CD4-positive, alpha-beta T cell treated with Interleukin-1 beta for 1 hour (primary cell): ENCODE measurements at regions not wholly inside any gene's neighbourhood (a gene's known extent, or its start where the extent isn't known, plus 50 kb on each side); places are given as distances from the start of the nearest gene placed in this dataset.

ENCODE experiments used
- DNase-seq, 2 donors: peaks; one replicate each; pipeline ENCODE4 v3.0.0-alpha.2; 2020 to 2022

DNA sequence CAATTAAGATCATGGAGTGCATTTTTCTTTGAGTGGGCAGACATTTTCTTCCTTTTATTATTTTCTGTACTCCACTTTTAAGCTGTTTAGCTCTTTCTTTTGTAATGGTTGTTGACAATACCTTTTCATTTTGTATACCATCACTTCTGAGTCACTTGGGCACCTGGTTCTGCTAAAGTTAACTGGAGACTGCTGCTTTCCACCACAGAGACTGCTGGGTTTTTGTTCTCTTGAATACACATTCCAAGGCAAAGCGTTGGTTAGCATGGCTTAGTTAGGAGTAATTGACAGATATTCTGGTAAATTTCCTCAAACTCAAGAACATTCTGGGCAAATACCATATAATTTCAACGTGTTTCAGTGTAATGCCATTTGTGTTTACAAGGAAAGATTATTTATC is 541.9 kb upstream of the CELF2 start:
- DNase-seq, result no peak

DNA sequence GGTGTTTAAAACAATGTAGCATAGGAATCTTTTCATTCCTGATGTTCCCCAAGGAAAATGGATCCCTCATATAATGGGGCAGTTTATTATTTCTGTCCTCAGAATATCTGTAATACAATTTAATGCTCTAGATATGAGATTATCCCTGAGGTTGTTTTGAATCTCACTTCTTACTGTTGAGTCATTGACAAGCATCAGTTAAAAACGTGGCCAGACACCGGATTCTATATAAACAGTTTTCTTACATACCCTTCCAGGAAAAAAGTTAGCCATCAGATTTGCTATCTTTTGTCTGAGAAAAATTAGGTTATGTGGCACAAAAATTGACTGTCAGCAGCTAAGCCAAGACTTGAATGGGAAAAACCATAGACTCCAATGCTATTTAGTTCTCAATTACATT is 539.8 kb upstream of the CELF2 start:
- no peak for DNase-seq

DNA sequence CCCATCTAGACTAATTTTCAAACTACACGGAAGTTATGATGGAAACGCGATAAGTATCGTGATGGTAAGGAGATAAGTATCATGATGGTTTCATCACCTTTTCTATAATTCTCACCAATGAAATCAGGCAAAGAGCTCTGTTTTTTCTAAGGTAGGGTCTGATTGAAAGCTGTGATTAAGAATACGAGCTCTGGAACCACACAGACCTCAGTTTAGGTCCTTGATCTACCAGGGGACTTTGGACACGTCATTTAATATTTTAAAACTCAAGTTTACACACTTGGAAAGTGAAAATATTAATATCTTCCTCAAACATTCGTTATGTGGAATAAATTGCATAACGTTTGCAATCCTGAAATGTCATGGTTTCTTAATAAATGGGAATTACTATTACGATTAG is 538.2 kb upstream of the CELF2 start:
- no peak for DNase-seq

DNA sequence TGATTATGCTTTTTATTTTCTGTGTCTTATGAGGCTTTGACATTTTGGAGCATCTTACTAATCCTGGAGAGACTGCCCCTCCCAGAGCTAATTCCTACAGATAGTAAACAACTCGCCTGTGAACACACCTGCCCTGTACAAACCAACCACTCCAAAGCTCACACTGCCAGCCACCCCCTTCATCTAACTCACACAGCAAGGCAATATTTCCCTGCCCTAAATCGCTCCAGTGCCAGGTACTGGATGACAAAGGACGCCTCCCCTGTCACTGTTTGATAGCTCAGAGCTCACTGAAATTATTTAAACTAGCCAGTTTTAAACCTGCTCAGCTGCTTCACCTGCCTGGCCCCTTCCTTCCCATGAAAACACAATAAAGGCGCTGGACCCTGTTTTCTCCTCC is 535.1 kb upstream of the CELF2 start:
- DNase-seq, result no peak

DNA sequence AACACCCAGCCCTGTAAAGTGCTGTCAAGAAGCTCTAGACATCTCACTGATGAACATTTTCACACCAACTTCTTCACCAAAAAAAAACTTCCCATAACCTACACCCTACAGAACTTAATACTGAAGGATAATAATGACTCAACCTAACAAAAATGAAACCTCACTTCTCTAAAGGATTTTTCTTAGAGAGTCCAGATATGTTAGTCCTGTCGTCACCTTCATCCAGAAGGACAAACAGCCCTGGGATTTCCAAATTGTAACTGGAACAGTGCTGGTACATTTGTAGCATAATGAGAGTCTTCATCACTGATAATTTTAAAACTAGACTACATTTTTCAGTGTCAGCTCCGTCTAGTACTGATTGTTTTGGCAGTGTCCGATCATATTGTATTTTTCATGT is 528.6 kb upstream of the CELF2 start:
- DNase-seq, result no peak

DNA sequence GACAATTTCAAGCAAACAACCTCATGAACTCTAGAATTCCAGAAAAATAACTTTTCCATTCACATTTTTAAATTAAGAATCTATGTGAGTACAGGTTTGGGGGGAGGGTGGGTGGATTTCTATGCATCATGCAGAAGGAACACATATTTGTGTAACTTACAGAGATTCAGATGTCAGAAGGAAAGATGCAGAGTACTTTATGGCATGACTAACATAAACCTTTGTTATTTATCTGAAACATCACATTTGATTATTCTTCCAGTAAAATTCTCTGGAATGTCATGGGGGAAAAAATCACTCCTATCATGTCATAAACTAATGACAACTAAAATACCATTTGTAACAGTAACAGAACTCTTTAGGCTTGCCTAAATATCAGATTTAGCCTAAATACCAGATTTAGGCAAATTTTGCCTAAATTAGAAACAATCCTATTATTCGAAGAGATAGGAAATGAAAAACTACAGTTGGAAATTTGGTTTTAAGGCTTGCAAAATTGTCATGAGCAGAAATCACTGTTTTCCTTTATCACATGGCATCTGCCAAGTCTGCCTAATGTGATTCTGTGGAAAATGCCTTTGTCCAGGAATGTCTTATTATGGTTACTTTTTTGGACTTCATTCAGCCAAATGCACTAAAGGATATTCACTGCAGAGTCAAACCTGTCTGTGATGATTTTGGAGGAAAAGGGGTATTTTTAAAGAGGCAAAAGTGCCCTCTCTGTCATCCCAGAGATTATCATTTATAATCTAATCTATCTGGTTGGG is 527.7 kb upstream of the CELF2 start:
- DNase-seq, result no peak

DNA sequence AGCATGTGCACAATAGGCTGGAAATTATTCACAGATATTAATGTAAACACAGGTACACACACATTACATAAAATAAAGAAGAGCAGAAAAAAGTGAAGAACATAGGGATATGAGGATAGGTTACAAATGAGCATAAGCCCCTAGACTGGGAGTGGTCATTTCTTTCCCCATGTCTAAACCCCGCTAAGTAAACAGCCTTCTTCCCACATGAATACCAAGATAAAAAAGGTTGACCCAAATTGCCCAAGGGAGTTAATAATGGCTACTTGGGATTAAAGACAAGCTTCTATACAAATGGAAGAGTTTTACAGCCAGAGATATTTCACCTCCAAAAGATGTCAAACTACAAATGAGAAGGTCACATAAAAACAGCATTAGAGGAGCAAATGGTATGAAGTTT is 527.1 kb upstream of the CELF2 start:
- no peak for DNase-seq

DNA sequence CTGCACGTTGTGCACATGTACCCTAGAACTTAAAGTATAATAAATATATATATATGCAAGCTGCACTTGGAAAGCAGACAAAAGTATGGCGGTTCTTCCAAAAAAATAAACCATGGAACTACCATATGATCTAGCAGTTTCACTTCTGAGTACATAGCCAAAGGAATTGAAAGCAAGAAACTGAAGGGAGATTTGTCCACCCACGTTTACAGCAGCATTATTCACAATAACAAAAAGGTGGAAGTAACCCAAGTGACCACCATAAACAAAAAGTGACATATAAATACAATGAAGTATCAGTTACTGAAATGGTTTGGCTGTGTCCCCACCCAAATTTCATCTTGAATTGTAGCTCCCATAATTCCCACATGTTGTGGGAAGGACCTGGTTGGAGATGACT is 525.3 kb upstream of the CELF2 start:
- DNase-seq, result no peak

DNA sequence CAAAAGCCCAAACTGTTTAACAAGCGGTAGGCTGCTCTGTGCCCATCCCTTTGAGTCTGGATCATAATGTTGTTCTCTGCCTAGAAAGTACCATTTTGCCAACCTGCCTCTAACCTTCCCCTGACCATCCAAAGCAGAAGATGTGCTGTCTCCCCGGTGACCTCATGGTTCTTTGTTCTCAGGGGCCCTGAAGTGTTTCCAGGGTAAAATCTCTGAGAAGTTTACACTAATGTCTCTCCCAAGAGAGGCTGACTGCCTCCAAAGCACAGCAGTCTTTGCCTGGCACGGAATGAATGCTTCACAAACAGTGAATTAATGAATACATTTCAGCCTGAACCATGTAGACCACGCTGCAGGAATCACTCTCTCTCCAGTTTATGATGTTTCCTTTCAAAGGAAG is 523.8 kb upstream of the CELF2 start:
- no peak for DNase-seq

DNA sequence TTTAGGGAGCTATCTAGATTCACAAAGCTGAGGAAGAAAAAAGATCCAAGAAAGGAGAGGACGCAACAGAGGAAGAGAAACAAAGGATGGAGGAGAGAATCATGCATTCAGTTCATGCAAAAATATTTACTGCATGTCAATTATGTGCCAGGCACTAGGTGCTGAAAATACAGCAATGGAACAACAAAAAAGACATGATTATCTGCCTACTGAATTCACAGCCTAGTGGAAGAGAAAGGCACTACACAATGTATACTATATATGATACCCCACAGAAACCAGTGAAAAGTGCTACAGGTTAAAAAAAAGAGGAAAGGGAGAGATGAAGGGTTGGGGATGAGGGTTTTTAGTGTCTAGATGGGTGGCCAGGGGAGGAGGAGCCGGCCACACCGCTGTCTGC is 520.4 kb upstream of the CELF2 start:
- DNase-seq, result no peak

DNA sequence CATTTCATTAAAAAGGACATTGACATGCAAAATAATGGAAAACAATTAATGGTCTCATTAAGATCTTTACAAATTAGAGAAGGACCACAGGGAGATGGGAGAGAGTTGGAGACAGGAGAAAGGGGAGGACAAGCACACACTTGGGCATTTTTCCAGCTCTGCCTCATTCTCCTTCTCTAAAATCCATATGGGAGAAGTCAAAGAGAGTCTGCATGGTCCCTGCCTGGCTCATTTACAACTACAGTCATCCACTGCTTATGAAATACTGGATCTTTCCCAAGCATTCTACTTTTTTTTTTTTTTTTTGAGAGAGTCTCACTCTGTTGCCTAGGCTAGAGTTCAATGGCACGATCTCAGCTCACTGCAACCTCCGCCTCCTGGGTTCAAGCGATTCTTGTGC is 518.9 kb upstream of the CELF2 start:
- DNase-seq, result no peak

DNA sequence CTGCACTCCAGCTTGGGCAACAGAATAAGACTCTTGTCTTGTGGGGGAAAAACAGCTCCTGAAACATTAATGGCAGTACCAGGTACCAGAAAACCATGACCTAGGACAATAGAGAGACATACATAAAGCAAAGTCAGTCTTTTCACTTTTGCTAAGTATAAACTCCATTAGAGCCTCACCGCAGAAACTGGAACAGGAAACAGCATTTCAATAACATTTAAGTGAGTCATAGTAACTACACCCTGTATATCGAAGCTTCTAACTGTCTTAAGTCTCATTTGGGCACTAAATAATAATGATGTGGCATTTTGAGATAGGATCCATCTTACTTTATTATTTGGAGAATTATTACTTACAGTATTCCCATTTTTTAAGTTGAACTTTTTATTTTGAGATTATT is 517.8 kb upstream of the CELF2 start:
- DNase-seq, result no peak

DNA sequence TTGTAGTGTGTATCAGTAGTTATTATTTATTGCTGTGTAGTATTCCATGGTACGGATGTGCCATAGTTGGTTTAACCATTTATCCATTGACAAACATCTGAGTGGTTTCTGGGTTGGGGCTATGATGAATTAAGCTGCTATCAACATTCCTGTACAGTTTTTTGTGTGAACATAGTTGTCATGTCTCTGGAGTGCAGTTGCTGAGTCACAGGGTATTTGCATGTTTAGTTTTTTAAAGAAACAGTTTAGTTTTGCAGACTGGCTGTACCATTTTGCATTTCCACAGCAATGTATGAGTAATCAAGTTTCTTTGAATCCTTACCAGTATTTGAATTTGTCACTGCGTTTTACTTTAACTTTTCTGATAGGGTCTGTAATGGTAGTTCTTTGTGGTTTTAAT is 516.7 kb upstream of the CELF2 start:
- DNase-seq, result no peak

DNA sequence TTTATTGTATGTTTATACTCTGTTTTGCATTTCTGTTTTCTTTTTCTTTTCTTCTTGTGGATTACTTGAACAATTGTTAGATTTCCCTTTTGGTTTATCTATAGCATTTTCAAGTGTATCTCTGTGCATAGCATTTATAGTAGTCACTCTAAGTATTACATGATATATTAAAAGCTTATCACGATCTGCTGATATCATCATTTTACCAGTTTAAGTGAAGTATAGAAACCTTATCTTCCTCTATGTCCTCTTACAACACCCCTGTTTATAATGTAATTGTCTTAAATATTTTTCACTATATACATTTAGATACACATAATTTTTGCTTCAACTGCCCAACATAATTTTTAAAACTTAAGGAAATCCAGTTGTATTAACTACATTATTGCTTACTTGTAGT is 513.9 kb upstream of the CELF2 start:
- no peak for DNase-seq

DNA sequence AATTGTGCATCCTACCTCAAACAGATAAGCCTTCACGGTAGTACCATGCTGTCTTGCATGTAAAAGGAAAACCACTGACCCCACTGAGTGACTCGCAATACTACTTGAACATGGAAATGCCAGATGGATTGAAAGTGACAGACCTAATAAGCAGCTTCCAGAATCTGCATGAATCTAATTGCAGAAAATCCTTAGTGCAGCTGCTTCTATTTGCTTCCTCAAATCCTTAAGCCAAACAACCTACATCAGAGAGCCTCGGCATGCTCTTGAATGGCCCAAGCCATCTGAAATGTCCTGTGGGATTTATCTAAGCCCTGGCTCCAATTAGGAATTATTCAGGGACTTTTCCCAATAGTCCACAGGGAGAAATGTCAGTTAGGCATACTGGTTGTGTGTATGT is 509.5 kb upstream of the CELF2 start:
- DNase-seq, result no peak

DNA sequence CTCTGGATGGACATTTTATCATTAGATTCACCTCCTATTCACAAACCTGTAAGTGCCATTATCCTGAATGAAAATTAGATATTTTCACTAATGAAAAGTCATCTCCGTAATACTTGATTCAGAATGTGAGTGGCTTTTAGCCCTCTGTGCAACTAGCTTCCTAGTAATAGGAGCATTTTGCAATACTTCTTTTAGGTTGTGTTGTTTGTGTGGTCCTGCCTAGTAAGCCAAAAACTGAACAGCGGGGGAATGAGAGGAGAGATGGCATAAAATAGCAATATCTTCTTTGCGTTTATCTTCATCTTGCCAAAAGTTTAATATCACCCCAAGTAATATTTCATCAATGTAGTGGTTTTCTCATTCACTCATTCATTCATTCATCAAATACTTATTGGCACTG is 507.5 kb upstream of the CELF2 start:
- no peak for DNase-seq

DNA sequence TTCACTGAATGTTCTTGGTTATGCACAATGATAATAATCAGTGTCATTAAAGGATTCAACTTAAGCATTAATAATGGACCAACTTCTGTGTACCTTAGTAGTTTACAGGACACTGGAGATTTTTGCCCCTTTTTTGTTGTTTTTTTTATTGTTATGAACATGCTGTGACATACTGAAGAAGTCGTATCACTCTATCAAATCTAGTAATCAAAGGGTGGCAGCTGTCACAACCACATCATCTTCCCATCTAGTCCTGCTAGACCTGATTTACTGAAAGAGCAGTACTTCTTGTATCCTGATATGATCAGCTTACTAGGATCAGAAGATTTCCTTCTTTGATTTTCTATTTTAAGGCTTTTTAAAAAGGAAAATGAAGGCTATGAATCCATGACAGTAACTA is 504.6 kb upstream of the CELF2 start:
- DNase-seq, result no peak

DNA sequence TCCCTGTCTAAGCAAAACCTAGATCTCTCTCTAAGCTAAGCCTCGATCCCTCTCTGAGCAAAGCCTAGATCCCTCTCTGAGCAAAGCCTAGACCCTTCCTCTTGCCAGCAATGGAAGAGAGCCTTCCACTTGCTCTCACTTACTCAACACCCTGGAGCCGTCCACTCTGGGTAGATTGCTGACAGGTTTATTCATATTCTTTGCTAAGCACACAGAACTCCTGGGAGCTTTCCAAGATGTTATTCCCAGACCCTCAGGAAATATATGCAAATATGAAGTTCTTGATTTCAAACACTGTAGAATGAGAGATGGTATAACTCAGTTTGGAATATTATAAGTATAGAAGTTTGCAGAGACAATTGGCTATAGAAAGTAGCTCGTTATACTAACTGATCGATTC is 503.8 kb upstream of the CELF2 start:
- DNase-seq, result no peak

DNA sequence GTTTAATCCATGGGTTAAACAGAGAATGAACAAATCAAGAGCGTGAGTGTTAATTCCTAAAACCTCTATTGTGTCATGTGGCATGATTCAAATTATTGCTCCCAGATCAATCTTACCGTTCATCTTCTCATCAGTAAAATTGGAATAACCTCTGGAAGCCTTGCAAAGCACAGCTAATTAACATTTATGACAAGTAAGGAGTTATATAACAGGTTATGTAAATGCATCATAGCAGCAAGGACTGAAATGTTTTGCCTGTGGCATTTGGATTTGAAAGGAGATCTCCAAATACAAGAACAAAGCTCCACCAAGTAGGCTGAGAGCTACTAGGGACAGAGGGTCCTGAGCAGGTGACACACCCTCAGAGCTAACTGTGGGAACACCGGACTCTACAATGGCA is 502.9 kb upstream of the CELF2 start:
- DNase-seq, result no peak

DNA sequence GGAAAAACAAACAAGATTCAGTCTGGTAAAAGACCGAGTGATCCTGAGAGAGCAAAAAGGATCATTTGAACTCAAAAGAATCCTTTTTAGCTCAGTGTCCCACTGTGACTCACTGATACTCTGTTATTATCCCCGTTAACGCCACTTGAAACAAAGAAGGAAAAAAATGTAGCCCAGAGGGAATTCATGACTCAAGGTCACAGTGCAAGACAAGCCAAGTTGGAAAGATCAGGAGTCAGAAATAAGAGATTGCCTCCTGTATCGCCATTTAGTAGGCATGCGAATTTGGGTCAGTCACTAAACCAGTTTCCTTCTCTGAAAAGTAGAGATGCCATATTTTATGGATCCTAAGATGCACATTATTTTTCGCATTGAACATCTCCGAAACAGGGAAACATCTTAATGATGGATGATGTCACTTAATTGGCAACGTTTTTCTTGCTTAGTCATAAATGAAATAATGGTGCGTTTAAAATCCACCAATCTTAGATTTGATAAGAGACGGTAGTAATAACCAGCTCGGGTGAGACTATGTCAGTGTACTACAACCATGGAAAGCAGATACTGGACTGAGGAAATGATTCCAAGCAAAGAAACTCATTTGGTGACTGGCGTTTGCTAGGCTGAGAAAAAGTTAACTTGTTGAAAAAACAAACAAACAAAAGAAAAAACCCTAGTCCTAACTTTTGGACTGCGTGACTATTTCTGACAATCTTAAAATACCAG is 502.0 kb upstream of the CELF2 start:
- DNase-seq, result no peak

DNA sequence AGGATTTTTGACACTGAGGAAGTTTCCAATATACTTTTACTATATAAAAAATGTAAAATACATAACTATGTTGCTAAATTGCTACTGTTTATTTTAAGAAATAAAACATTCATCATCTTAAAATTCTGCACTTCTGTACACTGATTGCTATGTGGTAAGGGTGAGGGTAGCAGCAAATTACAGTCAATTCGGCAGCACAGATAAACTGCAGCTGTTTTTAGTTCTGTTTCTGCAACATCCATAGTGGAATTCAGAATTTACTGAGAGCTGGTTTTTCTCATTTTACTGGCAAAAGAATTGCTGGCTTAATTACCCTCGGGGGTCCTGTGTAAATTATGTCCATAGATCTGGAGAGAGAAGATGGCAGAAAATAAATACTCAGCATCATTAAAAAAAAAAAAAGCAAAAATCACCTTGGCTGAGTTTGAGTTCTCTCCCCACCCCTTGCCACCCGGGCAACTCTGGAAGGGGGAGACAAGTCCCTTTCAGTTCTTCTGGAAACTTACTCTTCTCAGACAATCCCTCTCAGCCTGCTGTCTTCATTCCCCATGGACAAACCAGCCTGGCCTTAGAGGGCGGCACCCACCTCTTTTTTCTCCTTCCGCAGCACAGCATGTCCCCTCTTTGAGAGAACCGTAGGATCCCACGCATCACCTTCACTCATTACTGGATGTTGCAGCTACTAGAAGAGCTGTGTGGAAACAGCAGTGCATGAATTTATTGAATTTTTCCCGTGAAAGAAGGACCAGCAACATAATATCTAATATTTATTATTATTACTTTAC is 501.1 kb upstream of the CELF2 start:
- no peak for DNase-seq

DNA sequence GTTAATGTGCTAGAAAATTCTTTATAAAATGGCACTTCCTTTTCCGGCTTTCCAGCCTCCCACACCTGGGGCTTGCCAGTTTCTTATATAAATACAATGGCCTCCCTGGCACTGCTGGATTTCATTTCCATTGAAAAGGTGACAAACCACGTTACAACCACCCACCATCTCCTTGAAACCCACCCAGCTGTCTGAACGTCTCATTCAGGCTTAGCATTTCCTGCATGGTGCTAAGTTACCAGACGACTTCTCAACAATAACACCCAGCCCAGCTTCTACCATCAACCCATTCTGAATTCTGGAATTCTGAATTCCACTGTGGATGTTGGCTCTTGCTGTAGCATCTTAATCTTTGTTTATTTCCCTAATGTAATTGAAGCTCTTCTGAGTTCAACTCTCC is 499.8 kb upstream of the CELF2 start:
- no peak for DNase-seq

DNA sequence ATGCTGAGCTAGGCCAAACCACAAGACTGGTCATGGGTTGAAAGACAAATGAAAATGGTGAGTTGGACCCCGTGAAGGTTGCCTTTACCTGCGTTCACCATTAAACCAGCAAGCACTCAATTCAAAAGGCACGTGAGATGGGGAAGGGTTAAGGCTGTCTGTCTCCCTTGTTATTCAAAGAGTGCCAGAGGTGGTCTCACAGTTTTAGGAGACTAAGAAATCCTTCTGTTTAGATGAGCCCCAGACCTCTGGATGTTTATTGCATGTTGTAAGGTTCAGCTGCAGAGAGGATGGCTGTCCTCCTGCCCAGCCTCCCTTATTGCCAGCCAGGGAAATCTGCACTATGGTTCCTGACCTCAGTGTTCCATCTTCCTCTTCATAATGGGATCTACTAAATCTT is 498.0 kb upstream of the CELF2 start:
- DNase-seq, result no peak
